Suprapubic skin (tissue), 4 donors: ENCODE measurements at regions not wholly inside any gene's neighbourhood (a gene's known extent, or its start where the extent isn't known, plus 50 kb on each side); places are given as distances from the start of the nearest gene placed in this dataset.

ENCODE experiments used
- CTCF ChIP-seq, 2 donors: fragments of 200-600 bp in 1 of 2; fragments of 450-650 bp in 1 of 2; sonication (generic) in 1 of 2; IDR thresholded peaks; one replicate each; pipeline ENCODE4 v1.5.1; 2016 to 2019; ENCODE audit warnings: antibody characterized with exemption in 2 of 2, mild to moderate bottlenecking in 1 of 2, moderate library complexity in 1 of 2
- EP300 ChIP-seq: sonication (generic); formaldehyde crosslinking; IDR thresholded peaks from one replicate; pipeline ENCODE4 v1.6.1; 2017; ENCODE audit warnings: antibody characterized with exemption
- POLR2AphosphoS5 ChIP-seq, 3 donors: sonication (generic); formaldehyde crosslinking; IDR thresholded peaks; one replicate each; pipeline ENCODE4 v1.6.1; 2017; ENCODE audit warnings: antibody characterized with exemption in 3 of 3

- TF ChIP-seq EP300 (no peak), CTCF (IDR thresholded peaks at IDR 0.05) (no peak), POLR2AphosphoS5 (IDR thresholded peaks at IDR 0.05) (no peak)
Observed at GRCh38 chr1:79271759-79272158, 265.2 kb upstream of the ADGRL4 start.
